GM23338 (cell line): ENCODE measurements at regions not wholly inside any gene's neighbourhood (a gene's known extent, or its start where the extent isn't known, plus 50 kb on each side); places are given as distances from the start of the nearest gene placed in this dataset.

Source experiments
- ATAC-seq: fragments of 200-7000 bp; cut with Tn5 transposase; 3 replicates; pipeline ENCODE4 v1.9.1; 2020
- DNase-seq: peaks from one replicate; pipeline ENCODE4 v3.0.0-alpha.2; 2015; ENCODE audit warnings: low spot score
- H2AFZ ChIP-seq: fragments of 200-600 bp; sonication (generic); 2 replicates; pipeline ENCODE4 v1.8.0; 2016; ENCODE audit warnings: antibody characterized with exemption, mild to moderate bottlenecking, moderate library complexity
- H3F3A ChIP-seq: fragments of 200-600 bp; sonication (generic); replicated peaks from 2 replicates; pipeline ENCODE4 v1.8.0; 2017; ENCODE audit warnings: antibody characterized with exemption, mixed run types, low read depth
- H3K27ac ChIP-seq: fragments of 200-600 bp; sonication (generic); 2 replicates; pipeline ENCODE4 v1.6.1; 2016; ENCODE audit warnings: low read depth
- H3K27me3 ChIP-seq: fragments of 200-600 bp; sonication (generic); 2 replicates; pipeline ENCODE4 v1.8.0; 2016; ENCODE audit warnings: mild to moderate bottlenecking, mixed run types, moderate library complexity; ENCODE audit not compliant: insufficient read depth
- H3K36me3 ChIP-seq: fragments of 200-600 bp; sonication (generic); 2 replicates; pipeline ENCODE4 v1.8.0; 2016; ENCODE audit warnings: mild to moderate bottlenecking; ENCODE audit not compliant: insufficient read depth
- H3K4me1 ChIP-seq: fragments of 200-600 bp; sonication (generic); 2 replicates; pipeline ENCODE4 v1.8.0; 2016; ENCODE audit warnings: mild to moderate bottlenecking, moderate library complexity; ENCODE audit not compliant: insufficient read depth
- H3K4me2 ChIP-seq: fragments of 200-600 bp; sonication (generic); 2 replicates; pipeline ENCODE4 v1.7.1; 2017; ENCODE audit warnings: mixed run types
- H3K4me3 ChIP-seq: fragments of 200-600 bp; sonication (generic); 2 replicates; pipeline ENCODE4 v1.6.1; 2016; ENCODE audit warnings: mixed run types
- H3K79me2 ChIP-seq: fragments of 200-600 bp; sonication (generic); replicated peaks from 2 replicates; pipeline ENCODE4 v1.8.0; 2017; ENCODE audit warnings: mild to moderate bottlenecking; ENCODE audit not compliant: insufficient read depth
- H3K9me2 ChIP-seq: fragments of 200-600 bp; sonication (generic); 2 replicates; pipeline ENCODE4 v1.8.0; 2017; ENCODE audit not compliant: insufficient read depth
- H4K20me1 ChIP-seq: fragments of 200-600 bp; sonication (generic); replicated peaks from 2 replicates; pipeline ENCODE4 v1.8.0; 2017; ENCODE audit warnings: mild to moderate bottlenecking; ENCODE audit not compliant: insufficient read depth
- H3K27ac Mint-ChIP-seq: 2 replicates; pipeline ENCODE4 v1.8.0; 2020; ENCODE audit warnings: inconsistent platforms, mild to moderate bottlenecking, moderate library complexity, mixed read lengths
- H3K27me3 Mint-ChIP-seq: 3 replicates; pipeline ENCODE4 v1.8.0; 2022; ENCODE audit warnings: low read depth, mild to moderate bottlenecking, moderate library complexity, mixed read lengths, inconsistent platforms; ENCODE audit not compliant: insufficient read depth, poor library complexity
- H3K36me3 Mint-ChIP-seq: 3 replicates; pipeline ENCODE4 v1.8.0; 2021; ENCODE audit warnings: low read depth, mild to moderate bottlenecking, inconsistent platforms, moderate library complexity, mixed read lengths
- H3K4me1 Mint-ChIP-seq: 3 replicates; pipeline ENCODE4 v1.8.0; 2020; ENCODE audit warnings: mild to moderate bottlenecking, inconsistent platforms, mixed read lengths
- H3K4me3 Mint-ChIP-seq: 3 replicates; pipeline ENCODE4 v1.8.0; 2021; ENCODE audit warnings: moderate library complexity, mild to moderate bottlenecking, inconsistent platforms, mixed read lengths
- H3K9me3 Mint-ChIP-seq: 3 replicates; pipeline ENCODE4 v1.8.0; 2020; ENCODE audit warnings: moderate library complexity, mild to moderate bottlenecking, inconsistent platforms, mixed read lengths
- JUNB ChIP-seq: IDR thresholded peaks from one replicate; pipeline ENCODE4 v1.6.1; 2016; ENCODE audit warnings: antibody characterized with exemption; ENCODE audit not compliant: unreplicated experiment
- NANOG ChIP-seq: IDR thresholded peaks from 2 replicates; pipeline ENCODE4 v1.6.1; 2016; ENCODE audit warnings: antibody characterized with exemption, borderline replicate concordance
- STAT1 ChIP-seq: IDR thresholded peaks from one replicate; pipeline ENCODE4 v1.6.1; 2016; ENCODE audit warnings: antibody characterized with exemption; ENCODE audit not compliant: unreplicated experiment
- ZNF331 ChIP-seq: fragments of 250-450 bp; sonication (Bioruptor Pico); IDR thresholded peaks from 2 replicates; pipeline ENCODE4 v1.5.0; 2020; ENCODE audit warnings: low read depth, mild to moderate bottlenecking, moderate library complexity
- TF ChIP-seq, protein P1 (sequence below): fragments of 250-450 bp; sonication (Bioruptor Pico); IDR thresholded peaks from 2 replicates; pipeline ENCODE4 v1.5.0; 2020; ENCODE audit warnings: mild to moderate bottlenecking, moderate library complexity
- TF ChIP-seq, protein P2 (sequence below): IDR thresholded peaks from one replicate; pipeline ENCODE4 v1.6.1; 2018; ENCODE audit warnings: antibody characterized with exemption; ENCODE audit not compliant: unreplicated experiment
- TF ChIP-seq, protein P3 (sequence below): IDR thresholded peaks from 2 replicates; pipeline ENCODE4 v1.6.1; 2016; ENCODE audit warnings: antibody characterized with exemption

DNA sequence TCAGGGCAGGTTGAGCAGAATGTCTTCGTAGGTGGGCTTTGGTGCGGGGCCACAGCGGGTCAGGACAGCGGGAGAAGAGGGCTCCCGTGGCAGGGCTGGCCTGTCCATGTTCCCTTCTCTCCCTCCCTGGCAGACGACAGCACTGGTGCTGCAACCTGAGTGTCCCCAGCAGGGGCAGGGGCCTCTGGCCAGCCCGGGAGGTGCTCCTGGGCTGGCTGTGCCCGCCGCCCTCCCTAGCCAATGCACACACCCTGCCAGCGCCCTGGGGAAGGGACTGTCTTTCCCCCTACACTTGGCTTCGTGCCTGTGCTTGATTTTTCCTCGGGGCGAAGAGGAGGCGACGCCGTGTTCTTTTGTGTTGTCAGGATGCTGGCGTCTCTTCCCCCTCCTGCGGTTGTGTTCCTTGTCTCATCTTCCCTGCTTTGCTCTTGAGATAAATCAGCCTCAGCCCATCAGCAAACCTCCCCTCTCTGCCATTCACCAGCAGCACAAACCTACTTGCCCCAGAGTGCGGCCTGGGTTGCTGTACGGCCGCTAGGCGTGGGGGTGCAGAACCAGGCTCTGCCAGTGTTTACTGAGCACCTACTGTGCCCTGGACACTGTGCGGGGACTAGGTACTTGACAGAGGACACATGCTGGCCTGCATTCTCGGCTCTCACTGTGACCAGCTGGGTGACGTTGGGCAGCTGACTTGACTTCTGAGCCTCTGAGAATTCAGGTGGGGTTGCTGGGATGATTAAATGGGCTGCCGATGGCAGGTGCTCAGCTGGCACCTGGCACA lies 237.3 kb upstream of the CIBAR2 start:
- H3K4me1 ChIP-seq, result peaks cover 3% of the 10 kb centered on the region
- H3K79me2 ChIP-seq, result 0 out of 2 replicates have a peak, but pooled peaks cover 2% of the 10 kb centered on the region
- H3F3A ChIP-seq, result 0 out of 2 replicates have a peak, but pooled peaks cover 5% of the 10 kb centered on the region
- H3K27ac ChIP-seq, result no peak overlapping the region; the same call in 1 of the 2 replicates
- no peaks in the 10 kb centered on the region for H3K27me3 ChIP-seq
- TF ChIP-seq STAT1, result no peak
- no peaks in the 10 kb centered on the region; the same call in 1 of the 2 replicates for H4K20me1 ChIP-seq
- no peak overlapping the region for H3K27ac Mint-ChIP-seq
- peaks cover 34% of the 10 kb centered on the region for H3K4me1 Mint-ChIP-seq
- H3K4me2 ChIP-seq, result no peak overlapping the region
- peaks cover 7% of the 10 kb centered on the region for H3K27me3 Mint-ChIP-seq
- no peak overlapping the region for H3K4me3 Mint-ChIP-seq
- DNase-seq (no peak), ATAC-seq (peak; percentile 11; the same call in 1 of the 3 replicates)
- H2AFZ ChIP-seq, result no peak overlapping the region
- H3K9me3 Mint-ChIP-seq, result peaks cover 19% of the 10 kb centered on the region
- no peaks in the 10 kb centered on the region for H3K36me3 ChIP-seq
- H3K36me3 Mint-ChIP-seq, result peaks cover 15% of the 10 kb centered on the region
- H3K9me2 ChIP-seq, result peaks cover 3% of the 10 kb centered on the region; the same call in 1 of the 2 replicates
- H3K4me3 ChIP-seq, result no peak overlapping the region

DNA sequence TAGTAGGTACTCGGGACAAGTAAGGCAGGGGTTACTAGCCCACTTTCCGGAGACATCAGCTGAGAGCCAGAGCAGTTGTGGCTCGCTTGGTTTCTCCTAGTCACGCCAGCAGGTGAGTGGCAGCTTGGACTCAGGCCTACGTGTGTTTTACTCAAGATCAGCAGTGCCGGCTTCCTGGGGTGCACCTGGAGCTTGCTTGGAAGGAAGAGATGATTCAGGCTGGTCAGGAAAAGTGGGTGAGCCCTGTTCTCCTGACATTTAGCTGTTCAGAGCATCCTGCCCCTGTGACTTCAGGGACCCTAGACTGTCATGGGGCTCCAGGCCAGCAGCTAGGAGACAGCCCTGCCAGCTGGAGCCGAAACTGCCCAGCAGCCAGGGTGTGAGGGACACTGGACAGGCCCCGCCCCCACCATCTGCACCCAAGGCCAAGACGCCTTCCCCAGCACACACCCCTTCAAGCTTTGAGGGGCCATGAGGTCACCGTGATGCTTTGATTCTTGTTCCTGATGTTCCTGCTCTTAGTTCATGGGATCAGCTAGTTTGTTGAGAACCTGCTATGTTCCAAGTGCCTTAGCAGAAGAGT lies 238.0 kb upstream of the CIBAR2 start:
- Histone ChIP-seq H3K27ac (no peak overlapping the region), H3K4me1 (peaks cover 3% of the 10 kb centered on the region), H3K79me2 (0 out of 2 replicates have a peak, but pooled peaks cover 2% of the 10 kb centered on the region), H3K4me3 (no peak overlapping the region), H3K36me3 (no peaks in the 10 kb centered on the region), H2AFZ (no peak overlapping the region), H3K4me2 (no peak overlapping the region), H3K9me2 (peaks cover 3% of the 10 kb centered on the region; the same call in 1 of the 2 replicates), H4K20me1 (no peaks in the 10 kb centered on the region; the same call in 1 of the 2 replicates), H3K27me3 (no peaks in the 10 kb centered on the region), H3F3A (0 out of 2 replicates have a peak, but pooled peaks cover 5% of the 10 kb centered on the region)
- Mint-ChIP-seq H3K9me3 (peaks cover 19% of the 10 kb centered on the region), H3K4me1 (peaks cover 38% of the 10 kb centered on the region), H3K36me3 (peaks cover 15% of the 10 kb centered on the region), H3K27ac (no peak overlapping the region), H3K4me3 (no peak overlapping the region), H3K27me3 (peaks cover 7% of the 10 kb centered on the region)
- ATAC-seq (no peak), DNase-seq (no peak)
- TF ChIP-seq NANOG, result no peak
- TF ChIP-seq, protein P1, sequence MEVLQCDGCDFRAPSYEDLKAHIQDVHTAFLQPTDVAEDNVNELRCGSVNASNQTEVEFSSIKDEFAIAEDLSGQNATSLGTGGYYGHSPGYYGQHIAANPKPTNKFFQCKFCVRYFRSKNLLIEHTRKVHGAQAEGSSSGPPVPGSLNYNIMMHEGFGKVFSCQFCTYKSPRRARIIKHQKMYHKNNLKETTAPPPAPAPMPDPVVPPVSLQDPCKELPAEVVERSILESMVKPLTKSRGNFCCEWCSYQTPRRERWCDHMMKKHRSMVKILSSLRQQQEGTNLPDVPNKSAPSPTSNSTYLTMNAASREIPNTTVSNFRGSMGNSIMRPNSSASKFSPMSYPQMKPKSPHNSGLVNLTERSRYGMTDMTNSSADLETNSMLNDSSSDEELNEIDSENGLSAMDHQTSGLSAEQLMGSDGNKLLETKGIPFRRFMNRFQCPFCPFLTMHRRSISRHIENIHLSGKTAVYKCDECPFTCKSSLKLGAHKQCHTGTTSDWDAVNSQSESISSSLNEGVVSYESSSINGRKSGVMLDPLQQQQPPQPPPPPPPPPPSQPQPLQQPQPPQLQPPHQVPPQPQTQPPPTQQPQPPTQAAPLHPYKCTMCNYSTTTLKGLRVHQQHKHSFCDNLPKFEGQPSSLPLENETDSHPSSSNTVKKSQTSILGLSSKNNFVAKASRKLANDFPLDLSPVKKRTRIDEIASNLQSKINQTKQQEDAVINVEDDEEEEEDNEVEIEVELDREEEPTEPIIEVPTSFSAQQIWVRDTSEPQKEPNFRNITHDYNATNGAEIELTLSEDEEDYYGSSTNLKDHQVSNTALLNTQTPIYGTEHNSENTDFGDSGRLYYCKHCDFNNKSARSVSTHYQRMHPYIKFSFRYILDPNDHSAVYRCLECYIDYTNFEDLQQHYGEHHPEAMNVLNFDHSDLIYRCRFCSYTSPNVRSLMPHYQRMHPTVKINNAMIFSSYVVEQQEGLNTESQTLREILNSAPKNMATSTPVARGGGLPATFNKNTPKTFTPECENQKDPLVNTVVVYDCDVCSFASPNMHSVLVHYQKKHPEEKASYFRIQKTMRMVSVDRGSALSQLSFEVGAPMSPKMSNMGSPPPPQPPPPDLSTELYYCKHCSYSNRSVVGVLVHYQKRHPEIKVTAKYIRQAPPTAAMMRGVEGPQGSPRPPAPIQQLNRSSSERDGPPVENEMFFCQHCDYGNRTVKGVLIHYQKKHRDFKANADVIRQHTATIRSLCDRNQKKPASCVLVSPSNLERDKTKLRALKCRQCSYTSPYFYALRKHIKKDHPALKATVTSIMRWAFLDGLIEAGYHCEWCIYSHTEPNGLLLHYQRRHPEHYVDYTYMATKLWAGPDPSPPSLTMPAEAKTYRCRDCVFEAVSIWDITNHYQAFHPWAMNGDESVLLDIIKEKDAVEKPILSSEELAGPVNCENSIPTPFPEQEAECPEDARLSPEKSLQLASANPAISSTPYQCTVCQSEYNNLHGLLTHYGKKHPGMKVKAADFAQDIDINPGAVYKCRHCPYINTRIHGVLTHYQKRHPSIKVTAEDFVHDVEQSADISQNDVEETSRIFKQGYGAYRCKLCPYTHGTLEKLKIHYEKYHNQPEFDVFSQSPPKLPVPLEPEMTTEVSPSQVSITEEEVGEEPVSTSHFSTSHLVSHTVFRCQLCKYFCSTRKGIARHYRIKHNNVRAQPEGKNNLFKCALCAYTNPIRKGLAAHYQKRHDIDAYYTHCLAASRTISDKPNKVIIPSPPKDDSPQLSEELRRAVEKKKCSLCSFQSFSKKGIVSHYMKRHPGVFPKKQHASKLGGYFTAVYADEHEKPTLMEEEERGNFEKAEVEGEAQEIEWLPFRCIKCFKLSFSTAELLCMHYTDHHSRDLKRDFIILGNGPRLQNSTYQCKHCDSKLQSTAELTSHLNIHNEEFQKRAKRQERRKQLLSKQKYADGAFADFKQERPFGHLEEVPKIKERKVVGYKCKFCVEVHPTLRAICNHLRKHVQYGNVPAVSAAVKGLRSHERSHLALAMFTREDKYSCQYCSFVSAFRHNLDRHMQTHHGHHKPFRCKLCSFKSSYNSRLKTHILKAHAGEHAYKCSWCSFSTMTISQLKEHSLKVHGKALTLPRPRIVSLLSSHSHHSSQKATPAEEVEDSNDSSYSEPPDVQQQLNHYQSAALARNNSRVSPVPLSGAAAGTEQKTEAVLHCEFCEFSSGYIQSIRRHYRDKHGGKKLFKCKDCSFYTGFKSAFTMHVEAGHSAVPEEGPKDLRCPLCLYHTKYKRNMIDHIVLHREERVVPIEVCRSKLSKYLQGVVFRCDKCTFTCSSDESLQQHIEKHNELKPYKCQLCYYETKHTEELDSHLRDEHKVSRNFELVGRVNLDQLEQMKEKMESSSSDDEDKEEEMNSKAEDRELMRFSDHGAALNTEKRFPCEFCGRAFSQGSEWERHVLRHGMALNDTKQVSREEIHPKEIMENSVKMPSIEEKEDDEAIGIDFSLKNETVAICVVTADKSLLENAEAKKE (CRISPR knock-in tag), result no peak
- TF ChIP-seq JUNB, result no peak
- TF ChIP-seq ZNF331 (CRISPR knock-in tag), result no peak
- TF ChIP-seq, protein P2, sequence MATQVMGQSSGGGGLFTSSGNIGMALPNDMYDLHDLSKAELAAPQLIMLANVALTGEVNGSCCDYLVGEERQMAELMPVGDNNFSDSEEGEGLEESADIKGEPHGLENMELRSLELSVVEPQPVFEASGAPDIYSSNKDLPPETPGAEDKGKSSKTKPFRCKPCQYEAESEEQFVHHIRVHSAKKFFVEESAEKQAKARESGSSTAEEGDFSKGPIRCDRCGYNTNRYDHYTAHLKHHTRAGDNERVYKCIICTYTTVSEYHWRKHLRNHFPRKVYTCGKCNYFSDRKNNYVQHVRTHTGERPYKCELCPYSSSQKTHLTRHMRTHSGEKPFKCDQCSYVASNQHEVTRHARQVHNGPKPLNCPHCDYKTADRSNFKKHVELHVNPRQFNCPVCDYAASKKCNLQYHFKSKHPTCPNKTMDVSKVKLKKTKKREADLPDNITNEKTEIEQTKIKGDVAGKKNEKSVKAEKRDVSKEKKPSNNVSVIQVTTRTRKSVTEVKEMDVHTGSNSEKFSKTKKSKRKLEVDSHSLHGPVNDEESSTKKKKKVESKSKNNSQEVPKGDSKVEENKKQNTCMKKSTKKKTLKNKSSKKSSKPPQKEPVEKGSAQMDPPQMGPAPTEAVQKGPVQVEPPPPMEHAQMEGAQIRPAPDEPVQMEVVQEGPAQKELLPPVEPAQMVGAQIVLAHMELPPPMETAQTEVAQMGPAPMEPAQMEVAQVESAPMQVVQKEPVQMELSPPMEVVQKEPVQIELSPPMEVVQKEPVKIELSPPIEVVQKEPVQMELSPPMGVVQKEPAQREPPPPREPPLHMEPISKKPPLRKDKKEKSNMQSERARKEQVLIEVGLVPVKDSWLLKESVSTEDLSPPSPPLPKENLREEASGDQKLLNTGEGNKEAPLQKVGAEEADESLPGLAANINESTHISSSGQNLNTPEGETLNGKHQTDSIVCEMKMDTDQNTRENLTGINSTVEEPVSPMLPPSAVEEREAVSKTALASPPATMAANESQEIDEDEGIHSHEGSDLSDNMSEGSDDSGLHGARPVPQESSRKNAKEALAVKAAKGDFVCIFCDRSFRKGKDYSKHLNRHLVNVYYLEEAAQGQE, result no peak
- TF ChIP-seq, protein P3, sequence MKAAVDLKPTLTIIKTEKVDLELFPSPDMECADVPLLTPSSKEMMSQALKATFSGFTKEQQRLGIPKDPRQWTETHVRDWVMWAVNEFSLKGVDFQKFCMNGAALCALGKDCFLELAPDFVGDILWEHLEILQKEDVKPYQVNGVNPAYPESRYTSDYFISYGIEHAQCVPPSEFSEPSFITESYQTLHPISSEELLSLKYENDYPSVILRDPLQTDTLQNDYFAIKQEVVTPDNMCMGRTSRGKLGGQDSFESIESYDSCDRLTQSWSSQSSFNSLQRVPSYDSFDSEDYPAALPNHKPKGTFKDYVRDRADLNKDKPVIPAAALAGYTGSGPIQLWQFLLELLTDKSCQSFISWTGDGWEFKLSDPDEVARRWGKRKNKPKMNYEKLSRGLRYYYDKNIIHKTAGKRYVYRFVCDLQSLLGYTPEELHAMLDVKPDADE, result no peak
